Adrenal gland (tissue), 5 donors: ENCODE measurements at regions not wholly inside any gene's neighbourhood (a gene's known extent, or its start where the extent isn't known, plus 50 kb on each side); places are given as distances from the start of the nearest gene placed in this dataset.

ENCODE experiments used
- POLR2A ChIP-seq, 2 donors: fragments of 450-650 bp; IDR thresholded peaks; one replicate each; pipeline ENCODE4 v1.6.1; 2017; ENCODE audit warnings: antibody characterized with exemption in 2 of 2, mild to moderate bottlenecking in 2 of 2, moderate library complexity in 1 of 2
- TF ChIP-seq, protein P1 (sequence below), 6 experiments: fragments of 450-650 bp in 4 of 6; fragments of 200-600 bp in 2 of 6; sonication (generic) in 1 of 6; IDR thresholded peaks; 1 replicate in 5 of 6; 2 replicates in 1 of 6; pipeline versions ENCODE4 v1.5.1 to v1.8.0; 2016 to 2021; ENCODE audit warnings: antibody characterized with exemption in 6 of 6, mild to moderate bottlenecking in 2 of 6, moderate library complexity in 1 of 6
- donor health status: DM: no; HTN: no; CAD: no.

DNA sequence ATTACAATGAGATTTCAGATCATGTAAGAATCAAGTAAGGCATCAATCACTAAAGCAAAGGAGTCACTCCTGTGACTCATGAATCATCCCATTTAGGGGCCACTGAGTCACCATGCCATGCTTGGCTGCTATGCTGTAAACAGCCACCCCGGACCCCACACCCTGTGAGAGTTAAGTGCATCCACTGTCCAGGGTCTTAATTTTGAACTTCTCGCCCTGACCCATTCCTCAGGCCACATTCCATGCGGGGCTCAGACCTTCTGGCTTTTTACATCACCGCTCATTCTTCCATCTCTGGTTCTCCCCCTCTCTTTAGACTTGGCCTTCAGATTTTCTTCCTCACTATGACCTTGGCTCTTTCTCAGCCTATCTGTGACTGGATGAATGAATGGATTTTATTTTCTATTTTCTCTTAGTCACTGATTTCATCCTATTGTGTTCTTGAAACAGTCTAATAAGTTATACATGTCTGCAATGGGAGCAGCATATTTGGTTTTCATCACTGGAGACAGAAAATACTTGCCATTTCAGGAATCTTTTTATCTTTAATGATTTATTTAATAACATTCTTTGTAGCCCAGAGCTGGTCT is 239.6 kb downstream of the SKIDA1 start:
- no peak for TF ChIP-seq POLR2A (IDR thresholded peaks at IDR 0.05)
- TF ChIP-seq, protein P1, sequence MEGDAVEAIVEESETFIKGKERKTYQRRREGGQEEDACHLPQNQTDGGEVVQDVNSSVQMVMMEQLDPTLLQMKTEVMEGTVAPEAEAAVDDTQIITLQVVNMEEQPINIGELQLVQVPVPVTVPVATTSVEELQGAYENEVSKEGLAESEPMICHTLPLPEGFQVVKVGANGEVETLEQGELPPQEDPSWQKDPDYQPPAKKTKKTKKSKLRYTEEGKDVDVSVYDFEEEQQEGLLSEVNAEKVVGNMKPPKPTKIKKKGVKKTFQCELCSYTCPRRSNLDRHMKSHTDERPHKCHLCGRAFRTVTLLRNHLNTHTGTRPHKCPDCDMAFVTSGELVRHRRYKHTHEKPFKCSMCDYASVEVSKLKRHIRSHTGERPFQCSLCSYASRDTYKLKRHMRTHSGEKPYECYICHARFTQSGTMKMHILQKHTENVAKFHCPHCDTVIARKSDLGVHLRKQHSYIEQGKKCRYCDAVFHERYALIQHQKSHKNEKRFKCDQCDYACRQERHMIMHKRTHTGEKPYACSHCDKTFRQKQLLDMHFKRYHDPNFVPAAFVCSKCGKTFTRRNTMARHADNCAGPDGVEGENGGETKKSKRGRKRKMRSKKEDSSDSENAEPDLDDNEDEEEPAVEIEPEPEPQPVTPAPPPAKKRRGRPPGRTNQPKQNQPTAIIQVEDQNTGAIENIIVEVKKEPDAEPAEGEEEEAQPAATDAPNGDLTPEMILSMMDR (IDR thresholded peaks at IDR 0.05): no peak
